MM.1S (cell line): ENCODE measurements at regions not wholly inside any gene's neighbourhood (a gene's known extent, or its start where the extent isn't known, plus 50 kb on each side); places are given as distances from the start of the nearest gene placed in this dataset.

Experiments used
- CTCF ChIP-seq: fragments of 300-600 bp; sonication (generic); IDR thresholded peaks from 2 replicates; pipeline ENCODE4 v1.5.1; 2016; ENCODE audit warnings: antibody characterized with exemption, low read length, mixed read lengths
- EZH2 ChIP-seq: fragments of 300-600 bp; sonication (generic); optimal IDR thresholded peaks from 2 replicates; pipeline ENCODE3; 2017; ENCODE audit warnings: low read depth, mild to moderate bottlenecking, antibody characterized with exemption, low read length, mixed read lengths
- EZH2phosphoT487 ChIP-seq: fragments of 300-600 bp; sonication (generic); IDR thresholded peaks from 2 replicates; pipeline ENCODE4 v1.6.1; 2018; ENCODE audit warnings: antibody characterized with exemption, low read length

GRCh38 chr5:161630948-161631347, 54.6 kb upstream of the GABRA6 start:
- no peak for TF ChIP-seq CTCF
- TF ChIP-seq EZH2, result no peak
- no peak for TF ChIP-seq EZH2phosphoT487
